RPMI7951 (cell line): ENCODE measurements at regions not wholly inside any gene's neighbourhood (a gene's known extent, or its start where the extent isn't known, plus 50 kb on each side); places are given as distances from the start of the nearest gene placed in this dataset.

Experiments
- DNase-seq: peaks from one replicate; pipeline ENCODE4 v3.0.0-alpha.2; 2012; ENCODE audit warnings: low read depth

DNA sequence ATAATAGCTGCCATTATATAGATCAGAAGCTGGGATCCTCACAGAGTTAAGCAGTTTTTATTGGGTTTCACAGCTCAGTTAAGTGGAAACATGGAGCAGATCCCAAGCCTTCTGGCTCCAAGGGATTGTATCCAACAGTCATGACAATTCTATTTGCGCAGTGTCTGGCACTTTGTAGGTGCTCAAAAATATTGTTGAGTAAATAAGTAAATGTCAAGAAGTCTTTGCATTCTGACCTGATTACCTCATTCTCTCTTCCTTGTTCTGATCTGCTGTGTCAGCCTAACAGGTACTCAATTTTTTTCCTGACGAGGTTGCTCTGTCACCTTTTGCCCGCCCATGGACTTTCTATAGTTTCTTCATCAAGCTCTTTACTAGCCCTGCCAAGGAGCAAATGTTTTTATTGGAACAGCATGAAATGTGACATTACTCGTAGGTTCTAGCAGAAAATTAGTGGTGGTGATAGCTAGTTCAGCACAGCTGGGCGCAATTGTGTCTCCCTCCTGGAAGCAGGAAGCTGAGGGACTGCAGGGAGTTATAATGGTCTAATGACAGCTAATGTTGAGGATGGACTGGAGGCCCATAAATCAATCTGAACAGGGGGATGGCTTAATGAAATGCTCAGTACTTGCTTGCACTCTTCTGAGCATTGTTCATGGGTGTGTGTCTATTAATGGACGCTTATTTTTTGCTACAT lies 680.2 kb downstream of the CCSER2 start:
- DNase-seq = no peak

DNA sequence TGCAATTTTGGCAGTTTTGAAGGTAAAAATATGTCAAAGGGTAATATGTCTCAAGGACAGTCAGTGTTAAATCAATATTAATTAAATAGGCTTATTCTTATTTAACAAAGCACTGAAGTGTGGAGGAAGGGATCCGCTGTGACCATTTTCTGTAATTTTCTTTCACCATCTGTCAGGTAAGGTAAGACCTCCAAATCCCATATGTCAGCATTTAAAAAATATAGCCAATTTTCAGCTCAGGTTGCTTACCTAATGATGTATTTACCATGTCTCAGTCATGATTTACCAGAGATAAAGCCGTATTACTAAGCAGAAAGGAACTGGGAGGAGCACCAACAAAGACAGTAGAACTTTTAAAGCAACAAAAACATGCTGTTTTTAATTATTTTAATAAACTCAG lies 683.9 kb downstream of the CCSER2 start:
- no peak for DNase-seq

DNA sequence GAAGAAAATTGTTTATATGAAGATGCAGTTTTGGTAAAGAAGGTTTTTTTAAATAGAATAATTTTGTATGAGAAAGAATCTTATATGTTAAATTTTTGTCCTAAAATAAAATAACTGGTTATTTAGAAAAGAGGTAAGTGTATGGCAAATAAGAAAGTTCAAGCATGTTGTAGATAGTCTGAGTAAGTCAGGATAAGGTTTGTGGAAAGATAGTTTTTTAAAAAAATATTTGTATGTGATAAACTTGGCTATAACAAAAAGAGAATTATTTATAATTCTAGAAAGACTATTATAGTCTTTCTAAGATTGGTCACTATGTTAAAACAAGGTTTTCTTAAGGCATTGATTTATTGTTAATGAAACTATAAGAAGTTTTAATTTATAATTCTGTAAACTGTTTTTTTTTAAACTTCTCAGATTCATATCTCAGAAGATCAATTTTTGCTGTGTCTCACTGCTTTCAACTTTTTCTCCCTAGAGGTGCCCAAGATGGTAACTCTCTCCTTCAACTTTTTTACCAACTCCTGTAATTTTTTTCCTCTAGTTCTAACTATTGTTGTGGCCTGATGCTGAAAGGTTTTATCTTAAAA lies 698.6 kb downstream of the CCSER2 start:
- DNase-seq = no peak

DNA sequence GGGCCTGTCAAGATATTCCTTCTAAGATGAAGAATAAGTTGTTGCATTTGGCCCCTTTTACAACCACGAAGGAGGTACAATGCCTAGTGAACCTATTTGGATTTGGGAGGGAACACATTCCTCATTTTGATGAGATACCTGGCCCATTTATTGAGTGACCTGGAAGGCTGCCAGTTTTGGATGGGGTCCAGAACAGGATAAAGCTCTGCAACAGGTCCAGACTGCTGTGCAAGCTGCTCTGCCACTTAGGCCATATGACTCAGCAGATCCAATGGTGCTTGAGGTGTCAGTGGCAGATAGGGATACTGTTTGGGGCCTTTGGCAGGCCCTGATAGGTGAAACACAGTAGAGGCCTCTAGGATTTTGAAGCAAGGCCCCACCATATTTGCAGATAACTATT lies 704.6 kb downstream of the CCSER2 start:
- DNase-seq = no peak

DNA sequence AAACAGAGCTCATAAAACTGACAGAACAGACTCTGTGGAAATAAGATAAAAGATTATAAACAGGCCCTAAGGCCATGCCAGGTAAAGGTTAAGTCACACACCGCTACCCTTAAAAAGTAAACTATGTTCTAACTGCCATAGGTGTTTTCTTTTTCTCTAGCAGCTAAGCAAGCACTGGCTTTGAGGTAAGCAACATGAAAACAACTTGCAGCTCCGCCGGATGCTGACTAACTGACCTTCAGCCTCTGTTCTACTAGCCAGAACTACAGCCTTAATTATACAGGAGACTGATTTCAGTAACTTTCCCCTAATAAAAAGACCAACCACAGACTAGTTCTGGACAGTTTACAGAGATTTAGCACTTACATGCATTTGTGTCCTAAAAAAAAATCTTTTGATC lies 708.3 kb downstream of the CCSER2 start:
- no peak for DNase-seq

DNA sequence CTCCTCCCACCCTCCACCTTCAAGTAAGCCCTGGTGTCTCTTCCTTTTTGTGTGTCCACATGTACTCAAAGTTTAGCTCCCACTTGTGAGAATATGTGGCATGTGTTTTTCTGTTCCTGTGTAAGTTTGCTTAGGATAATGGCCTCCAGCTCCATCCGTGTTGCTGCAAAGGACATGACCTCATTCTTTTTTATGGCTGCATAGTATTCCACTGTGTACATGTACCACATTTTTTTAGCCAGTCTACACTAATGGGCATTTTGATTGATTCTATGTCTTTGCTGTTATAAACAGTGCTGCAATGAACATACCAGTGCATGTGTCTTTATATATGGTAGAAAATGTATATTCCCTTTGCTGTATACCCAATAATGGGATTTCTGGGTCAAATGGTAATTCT lies 710.9 kb downstream of the CCSER2 start:
- no peak for DNase-seq

DNA sequence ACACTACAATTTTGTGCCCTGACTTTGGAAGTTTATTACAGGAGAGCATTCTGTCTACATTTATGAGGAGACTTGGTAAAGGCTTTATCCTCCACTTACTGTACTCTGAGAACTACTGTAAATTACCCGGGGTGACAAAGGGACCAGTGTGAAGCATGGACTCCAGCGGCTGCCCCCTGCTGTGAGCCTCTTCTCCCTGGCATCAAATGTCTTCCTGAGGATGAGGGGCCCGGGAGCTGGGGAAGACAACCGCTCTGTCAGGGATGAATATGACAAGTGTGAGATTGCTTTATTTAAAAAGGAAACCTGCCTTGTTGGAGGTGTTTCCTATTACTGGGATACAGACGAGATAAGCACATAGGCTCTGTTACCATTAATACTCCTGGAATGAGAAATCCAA lies 714.8 kb downstream of the CCSER2 start:
- DNase-seq = no peak

DNA sequence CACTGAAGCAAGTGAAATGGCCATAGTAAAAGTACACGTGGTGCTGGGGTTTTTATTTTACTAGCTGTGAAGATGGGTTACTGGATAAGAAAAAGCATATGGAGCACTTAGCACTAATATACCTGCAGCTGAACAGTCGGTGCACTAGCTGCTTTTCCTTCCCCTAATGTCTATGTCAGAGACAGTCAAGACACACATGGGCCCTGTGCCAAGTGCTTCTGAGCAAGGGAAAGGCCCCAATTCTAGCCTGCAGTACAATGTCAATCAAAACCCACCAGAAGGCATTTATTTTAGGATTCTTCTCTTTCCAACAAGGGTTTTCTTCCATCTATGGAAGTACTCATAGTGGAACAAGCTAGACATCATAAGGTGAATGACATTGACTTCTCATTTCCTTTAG lies 716.7 kb downstream of the CCSER2 start:
- no peak for DNase-seq

DNA sequence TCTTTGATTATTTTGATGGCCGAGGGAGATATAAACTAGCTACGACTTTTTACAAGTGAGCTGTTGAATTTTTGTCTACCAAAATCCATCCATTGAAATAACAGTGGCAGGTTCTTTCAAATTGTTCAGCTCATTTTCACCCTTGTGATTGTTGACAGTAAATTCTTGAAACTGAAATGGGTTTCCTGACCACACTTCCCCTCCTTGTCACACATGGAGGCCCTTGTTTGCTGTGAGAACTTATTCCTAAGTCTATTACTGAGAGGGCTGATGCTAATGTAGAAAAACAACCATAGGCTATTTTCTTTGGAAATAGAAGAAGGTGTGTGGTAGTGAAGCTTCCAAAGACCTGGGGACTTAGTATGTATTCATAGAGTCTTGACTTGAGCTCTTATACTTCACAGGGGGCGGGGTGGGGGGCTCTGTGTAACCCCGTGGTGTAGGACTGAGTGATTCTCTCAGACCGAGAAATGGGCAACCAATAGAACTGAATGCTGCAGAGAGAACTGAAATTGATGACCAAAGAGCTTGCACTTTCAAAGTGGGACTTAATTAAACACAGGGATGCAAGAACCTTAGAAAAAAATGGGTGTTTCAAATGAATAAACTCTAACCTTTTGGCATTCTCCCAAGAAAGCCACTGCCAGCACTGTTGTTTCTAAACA lies 718.9 kb downstream of the CCSER2 start:
- no peak for DNase-seq

DNA sequence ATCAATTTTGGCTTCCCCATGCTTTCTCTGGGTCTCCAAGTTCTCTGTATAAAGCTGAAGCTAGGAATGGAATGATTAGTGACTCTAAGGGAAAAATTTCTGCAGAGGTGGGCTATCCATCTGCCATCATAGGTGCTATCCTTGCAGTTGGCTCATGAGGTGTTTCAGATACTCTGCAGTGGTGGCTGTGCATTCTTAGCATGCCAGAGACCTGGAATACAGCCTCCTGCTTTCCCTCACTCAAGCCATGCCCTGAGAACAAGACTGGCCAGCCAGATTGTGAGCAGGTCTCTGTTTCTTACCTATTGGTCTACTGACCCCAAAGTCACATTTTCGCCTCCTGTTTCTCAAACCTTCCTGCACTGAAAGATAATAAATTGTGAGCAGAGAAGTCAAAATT lies 719.6 kb downstream of the CCSER2 start:
- no peak for DNase-seq

DNA sequence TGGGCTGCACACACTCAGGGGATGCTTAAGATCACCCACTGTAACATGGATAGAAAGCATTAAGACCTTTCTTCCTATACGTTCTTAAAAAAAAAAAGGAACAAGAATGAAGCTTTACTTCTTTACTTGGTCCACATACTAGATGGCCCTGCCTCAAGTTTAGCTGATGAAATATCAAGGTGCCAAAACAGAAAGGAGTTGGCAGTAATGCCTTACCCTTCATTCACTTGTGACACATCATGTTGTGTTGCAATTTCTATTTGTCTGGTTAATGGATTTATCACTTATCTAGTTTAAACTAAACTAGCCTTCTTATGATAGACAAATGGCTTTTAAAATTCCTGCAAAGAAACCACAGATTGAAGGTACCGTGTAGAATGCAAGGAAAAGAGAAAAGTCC lies 720.3 kb downstream of the CCSER2 start:
- DNase-seq = no peak

DNA sequence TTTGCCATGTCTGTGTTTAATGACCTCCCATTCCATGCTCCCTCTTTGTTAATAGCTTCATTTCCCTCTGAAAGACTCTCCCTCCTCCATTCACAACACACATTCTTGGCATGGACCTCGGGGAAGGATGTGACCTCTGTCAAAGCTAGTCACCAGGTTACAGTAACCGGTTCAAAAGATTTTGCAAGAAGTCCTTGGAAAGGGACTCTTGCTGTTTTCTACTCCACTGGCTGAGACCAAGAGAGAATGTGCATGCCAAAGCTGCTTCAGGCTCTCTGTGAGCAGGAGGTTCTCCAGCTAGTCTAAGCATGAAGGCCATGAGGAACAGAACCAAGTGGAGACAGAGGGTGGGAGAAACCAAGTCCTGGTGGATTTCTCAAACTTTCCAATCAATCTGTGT lies 732.6 kb downstream of the CCSER2 start:
- no peak for DNase-seq

DNA sequence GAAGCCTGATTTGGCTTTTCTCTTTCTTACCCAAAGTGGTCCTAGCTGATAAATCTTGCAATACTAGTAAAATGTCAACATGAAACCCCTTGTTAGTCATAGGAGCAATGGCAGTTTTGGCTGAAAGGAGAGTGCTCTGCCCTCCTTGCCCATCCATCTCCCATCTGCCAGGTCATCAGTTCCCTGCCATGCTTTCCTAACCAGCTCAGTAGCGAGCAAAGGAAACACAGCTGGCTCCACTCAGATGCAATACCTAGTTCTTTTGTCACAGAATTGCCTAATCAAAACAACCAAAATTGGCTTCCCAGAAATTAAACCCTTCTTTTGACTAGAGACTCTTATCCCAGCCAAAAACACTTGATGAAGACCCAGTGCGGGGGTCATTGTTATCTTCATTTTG lies 733.0 kb downstream of the CCSER2 start:
- DNase-seq = no peak

DNA sequence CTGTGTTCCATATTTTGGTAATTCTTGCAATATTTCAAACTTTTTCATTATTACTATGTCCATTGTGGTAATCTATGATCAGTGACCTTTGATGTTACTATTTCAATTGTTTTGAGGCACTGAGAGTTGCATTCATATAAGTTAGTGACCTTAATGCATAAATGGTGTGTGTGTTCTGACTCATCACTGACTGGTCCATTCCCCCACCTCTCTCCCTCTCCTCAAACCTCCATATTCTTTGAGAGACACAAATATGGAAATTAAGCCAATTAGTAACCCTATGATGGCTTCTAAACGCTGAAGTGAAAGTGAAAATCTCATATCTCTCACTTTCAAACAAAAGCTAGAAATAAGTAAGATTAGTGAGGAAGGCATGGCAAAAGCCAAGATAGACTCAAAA lies 739.6 kb downstream of the CCSER2 start:
- DNase-seq = no peak

DNA sequence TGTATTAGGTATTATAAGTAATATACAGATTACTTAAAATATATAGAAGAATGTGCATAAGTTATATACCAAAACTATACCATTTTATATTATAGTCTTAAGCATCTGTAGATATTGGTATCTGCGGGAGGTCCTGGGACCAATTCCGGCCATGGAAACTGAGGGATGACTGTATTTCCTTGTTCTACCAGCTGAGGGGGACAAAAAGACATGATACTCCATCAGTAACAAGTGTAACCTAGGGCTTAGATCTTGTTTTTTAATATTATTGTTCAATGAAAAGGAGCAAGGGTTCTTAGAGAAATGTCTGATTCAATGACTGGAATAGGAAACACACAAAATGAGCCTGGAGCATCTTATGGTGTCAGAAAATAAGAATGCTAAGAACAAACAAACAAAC lies 752.5 kb downstream of the CCSER2 start:
- no peak for DNase-seq

DNA sequence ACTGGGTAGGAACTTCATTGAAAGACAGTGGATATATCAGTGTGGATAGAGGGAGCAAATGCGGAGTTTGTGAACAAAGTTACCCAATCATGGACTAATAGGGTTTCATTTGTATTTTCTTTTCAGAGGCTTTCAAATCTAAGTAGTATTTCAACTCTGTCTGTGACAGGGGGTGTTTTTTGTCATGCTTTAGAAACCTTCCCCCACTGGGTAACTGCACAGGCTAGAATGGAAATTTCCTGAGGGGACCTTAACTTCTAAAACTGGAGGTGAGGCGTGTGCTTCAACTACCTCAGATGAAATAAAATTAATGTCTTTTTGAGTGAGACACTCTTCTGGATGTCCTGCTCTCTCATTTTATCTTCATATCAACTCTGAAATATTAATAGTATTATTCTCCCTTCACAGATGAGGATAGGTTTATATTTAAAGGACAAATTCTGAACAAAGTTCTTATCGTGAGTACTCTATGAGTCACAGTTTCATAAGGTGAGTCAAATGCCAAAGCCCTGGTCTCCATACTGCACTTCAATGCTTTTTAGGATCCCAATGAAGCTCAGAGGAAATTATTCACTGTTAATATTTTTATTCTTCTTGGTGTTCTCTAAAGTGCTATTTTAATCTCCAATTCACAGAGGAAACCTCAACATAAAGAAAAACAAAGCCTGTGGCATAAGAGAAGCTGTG lies 770.6 kb downstream of the CCSER2 start:
- no peak for DNase-seq

DNA sequence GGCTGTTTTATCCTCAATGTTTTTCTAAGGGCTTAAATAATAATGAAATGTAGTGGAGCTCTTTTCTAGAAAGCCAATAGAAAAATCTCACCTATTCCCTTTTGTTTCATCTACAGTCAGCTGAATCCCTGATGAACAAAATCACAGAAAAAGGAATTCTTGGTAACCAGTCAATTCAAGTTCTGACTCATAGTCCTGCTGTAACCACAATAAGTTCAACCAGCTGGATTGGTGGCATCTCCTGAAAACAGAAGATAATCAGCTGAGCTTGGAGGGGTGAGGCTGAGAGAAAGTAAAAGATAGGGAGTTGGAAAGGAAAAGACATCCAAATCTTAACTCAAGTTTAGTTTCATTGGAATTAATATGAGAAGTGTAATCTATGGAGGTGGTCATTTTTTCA lies 772.1 kb downstream of the CCSER2 start:
- DNase-seq = no peak

DNA sequence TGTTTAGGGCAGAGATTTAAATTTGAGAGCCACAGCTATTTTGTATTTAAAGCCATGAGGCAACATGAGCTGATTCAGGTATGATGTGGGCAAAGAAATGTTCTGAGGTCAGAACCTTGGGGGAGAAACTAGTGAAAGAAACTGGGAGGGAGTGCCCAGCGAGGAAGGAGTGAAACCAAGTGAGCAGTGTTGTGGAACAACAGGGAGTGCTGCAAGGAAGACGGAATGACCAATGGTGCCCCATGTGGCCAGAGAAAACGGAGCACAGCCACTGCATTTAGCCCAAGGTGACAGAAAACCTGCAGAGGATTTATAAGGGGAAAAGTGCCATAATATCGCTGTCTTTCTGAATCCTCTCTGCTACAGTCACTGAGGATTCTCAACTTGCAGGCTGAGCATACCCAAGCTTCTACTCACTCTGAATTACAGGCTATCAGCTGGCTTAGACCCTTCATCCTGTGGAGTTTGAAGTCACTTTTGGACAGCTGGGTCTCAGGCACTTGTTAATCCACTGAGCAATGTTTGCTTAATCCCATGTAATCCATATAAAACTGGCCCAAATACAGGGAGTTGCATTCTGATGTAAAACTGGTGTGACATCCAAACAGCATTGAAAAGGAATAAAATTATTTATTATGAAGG lies 777.3 kb downstream of the CCSER2 start:
- DNase-seq = no peak

DNA sequence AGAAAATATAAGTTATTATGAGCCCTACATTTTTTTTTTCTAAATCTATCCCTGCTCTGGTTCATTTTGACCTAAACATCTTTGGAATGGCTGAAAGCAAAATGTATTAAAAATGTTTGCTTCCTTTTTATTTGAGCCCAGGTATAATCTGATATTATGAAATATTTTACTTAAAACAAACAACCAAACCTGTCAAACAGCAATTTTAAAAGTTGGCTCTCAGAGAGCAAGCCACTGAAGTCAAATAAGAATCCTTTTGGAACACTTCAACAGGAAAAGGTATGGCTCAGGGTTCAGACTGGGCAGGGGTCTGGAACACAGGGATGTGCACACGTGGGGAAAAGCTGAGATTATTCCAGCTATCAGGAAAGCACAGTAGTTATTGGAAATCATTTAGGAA lies 782.9 kb downstream of the CCSER2 start:
- DNase-seq = no peak

DNA sequence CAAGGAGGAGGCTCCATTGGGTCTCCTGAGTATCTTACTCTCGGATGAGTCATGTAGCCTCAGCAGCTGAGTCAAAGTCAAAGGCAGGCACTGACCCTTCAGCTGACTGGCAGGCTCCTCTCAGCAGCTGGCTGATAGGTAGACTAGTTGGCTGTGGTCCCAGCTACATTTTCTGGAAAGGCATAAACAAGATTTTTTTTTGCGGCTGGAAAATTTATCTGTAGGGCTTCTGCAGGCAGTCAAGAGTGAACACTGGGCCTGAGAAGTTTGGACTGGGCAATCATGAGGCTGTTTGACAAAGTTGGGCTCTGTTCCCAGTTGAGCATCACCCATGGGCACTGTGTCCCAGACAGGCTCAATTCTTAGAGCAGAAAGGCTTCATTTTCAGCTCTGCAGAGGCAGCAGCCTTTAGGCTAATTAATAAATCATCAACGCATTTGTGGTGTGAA lies 796.2 kb downstream of the CCSER2 start:
- DNase-seq = no peak

DNA sequence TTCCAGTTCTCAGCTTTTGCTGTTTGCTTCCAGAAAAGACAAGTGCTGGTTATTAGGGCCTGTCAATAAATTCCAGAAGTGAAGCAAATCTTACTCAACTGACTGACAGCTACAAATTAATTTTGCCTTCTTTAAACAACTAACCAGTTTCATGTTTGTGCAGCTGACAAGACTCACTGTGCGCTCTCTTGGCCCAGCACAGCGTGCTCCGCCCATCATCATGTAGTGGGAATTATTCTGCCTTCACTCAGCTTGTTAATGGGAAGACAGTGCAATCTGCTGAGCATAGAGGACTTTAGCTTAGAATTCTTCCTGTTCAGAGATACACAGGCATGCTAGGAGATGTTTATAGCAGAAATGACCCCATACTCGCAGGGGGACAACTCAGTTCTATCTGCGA lies 808.9 kb downstream of the CCSER2 start:
- no peak for DNase-seq

DNA sequence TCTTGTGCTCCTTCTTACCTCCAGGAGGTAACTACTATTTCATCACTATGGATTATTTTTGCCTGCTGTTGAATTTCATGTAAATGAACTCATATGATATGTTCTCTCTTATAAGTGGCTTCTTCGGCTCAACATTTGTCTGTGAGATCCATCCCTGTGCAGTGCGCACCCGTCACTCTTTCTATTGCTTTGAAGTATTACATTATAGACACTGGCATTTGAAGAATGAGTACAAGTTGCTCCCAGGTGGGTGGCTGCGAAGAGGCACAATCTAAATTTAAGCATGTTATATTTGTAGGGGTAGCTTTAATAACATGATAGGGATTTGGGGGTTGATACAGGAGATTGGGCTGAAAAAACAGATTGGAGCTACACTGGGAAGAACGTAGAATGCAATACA lies 809.7 kb downstream of the CCSER2 start:
- no peak for DNase-seq
